Mononuclear cell (primary cell): ENCODE measurements at regions not wholly inside any gene's neighbourhood (a gene's known extent, or its start where the extent isn't known, plus 50 kb on each side); places are given as distances from the start of the nearest gene placed in this dataset.

Source experiments
- H3K27me3 ChIP-seq: 2 replicates; pipeline ENCODE4 v1.6.0; 2011; ENCODE audit warnings: low read length, control low read depth; ENCODE audit not compliant: insufficient read depth
- H3K4me1 ChIP-seq: 2 replicates; pipeline ENCODE4 v1.5.1; 2011; ENCODE audit warnings: mild to moderate bottlenecking, low read length, control low read depth; ENCODE audit not compliant: insufficient read depth
- H3K4me3 ChIP-seq: 2 replicates; pipeline ENCODE4 v1.5.1; 2011; ENCODE audit warnings: mild to moderate bottlenecking, low read length, moderate library complexity
- H3K9me3 ChIP-seq: 2 replicates; pipeline ENCODE4 v1.5.1; 2011; ENCODE audit warnings: low read depth, mild to moderate bottlenecking, control low read depth, low read length

GRCh38 chr1:84090447-84091245, 53.4 kb upstream of the PRKACB start:
- Histone ChIP-seq H3K9me3 (no peaks in the 10 kb centered on the region), H3K4me3 (peak overlapping the region; percentile 22), H3K27me3 (no peaks in the 10 kb centered on the region), H3K4me1 (peaks cover 7% of the 10 kb centered on the region)

GRCh38 chr1:84089867-84090266, 54.2 kb upstream of the PRKACB start:
- no peaks in the 10 kb centered on the region for H3K27me3 ChIP-seq
- H3K9me3 ChIP-seq = no peaks in the 10 kb centered on the region
- no peak overlapping the region for H3K4me3 ChIP-seq
- H3K4me1 ChIP-seq = peaks cover 7% of the 10 kb centered on the region

- Histone ChIP-seq H3K4me3 (no peak overlapping the region), H3K9me3 (no peaks in the 10 kb centered on the region), H3K27me3 (no peaks in the 10 kb centered on the region), H3K4me1 (peaks cover 7% of the 10 kb centered on the region)
These were observed 54.6 kb upstream of the PRKACB start for GRCh38 chr1:84089465-84089864.

- Histone ChIP-seq H3K4me3 (no peak overlapping the region), H3K4me1 (peaks cover 7% of the 10 kb centered on the region), H3K9me3 (no peaks in the 10 kb centered on the region), H3K27me3 (no peaks in the 10 kb centered on the region)
These were observed 57.5 kb upstream of the PRKACB start for GRCh38 chr1:84086616-84087015.

- H3K4me3 ChIP-seq = no peak overlapping the region
- no peaks in the 10 kb centered on the region for H3K27me3 ChIP-seq
- peaks cover 4% of the 10 kb centered on the region for H3K4me1 ChIP-seq
- no peaks in the 10 kb centered on the region for H3K9me3 ChIP-seq
These were observed 57.9 kb upstream of the PRKACB start for GRCh38 chr1:84086189-84086588.

GRCh38 chr1:84083307-84083706, 60.8 kb upstream of the PRKACB start:
- peaks cover 7% of the 10 kb centered on the region for H3K4me1 ChIP-seq
- H3K27me3 ChIP-seq = no peaks in the 10 kb centered on the region
- no peak overlapping the region for H3K4me3 ChIP-seq
- no peaks in the 10 kb centered on the region for H3K9me3 ChIP-seq

GRCh38 chr1:84078842-84079202, 65.2 kb upstream of the PRKACB start:
- no peaks in the 10 kb centered on the region for H3K9me3 ChIP-seq
- H3K4me3 ChIP-seq = peak overlapping the region; percentile 55
- peaks cover 10% of the 10 kb centered on the region for H3K4me1 ChIP-seq
- H3K27me3 ChIP-seq = no peaks in the 10 kb centered on the region

- peaks cover 10% of the 10 kb centered on the region for H3K4me1 ChIP-seq
- no peaks in the 10 kb centered on the region for H3K9me3 ChIP-seq
- peak overlapping the region; percentile 55 for H3K4me3 ChIP-seq
- no peaks in the 10 kb centered on the region for H3K27me3 ChIP-seq
These were observed 65.8 kb upstream of the PRKACB start for GRCh38 chr1:84078108-84078841.

GRCh38 chr1:84077476-84078107, 66.5 kb upstream of the PRKACB start:
- H3K4me1 ChIP-seq = peaks cover 10% of the 10 kb centered on the region
- no peaks in the 10 kb centered on the region for H3K9me3 ChIP-seq
- H3K4me3 ChIP-seq = peak overlapping the region; percentile 55
- no peaks in the 10 kb centered on the region for H3K27me3 ChIP-seq

GRCh38 chr1:84073266-84073665, 70.8 kb upstream of the PRKACB start:
- Histone ChIP-seq H3K4me3 (no peak overlapping the region), H3K4me1 (peaks cover 4% of the 10 kb centered on the region), H3K27me3 (peaks cover 6% of the 10 kb centered on the region), H3K9me3 (peaks cover 15% of the 10 kb centered on the region)

- Histone ChIP-seq H3K4me3 (no peak overlapping the region), H3K4me1 (no peaks in the 10 kb centered on the region), H3K9me3 (peaks cover 15% of the 10 kb centered on the region), H3K27me3 (peaks cover 14% of the 10 kb centered on the region)
These were observed 70.4 kb upstream of the TTLL7 start for GRCh38 chr1:84069236-84069845.

- Histone ChIP-seq H3K4me3 (no peak overlapping the region), H3K27me3 (peaks cover 10% of the 10 kb centered on the region), H3K4me1 (no peaks in the 10 kb centered on the region), H3K9me3 (no peaks in the 10 kb centered on the region)
These were observed 63.6 kb upstream of the TTLL7 start for GRCh38 chr1:84062496-84062895.

- Histone ChIP-seq H3K27me3 (peaks cover 10% of the 10 kb centered on the region), H3K4me3 (no peak overlapping the region), H3K4me1 (no peaks in the 10 kb centered on the region), H3K9me3 (no peaks in the 10 kb centered on the region)
These were observed 62.4 kb upstream of the TTLL7 start for GRCh38 chr1:84061336-84061735.

- peaks cover 8% of the 10 kb centered on the region for H3K27me3 ChIP-seq
- no peaks in the 10 kb centered on the region for H3K4me1 ChIP-seq
- no peak overlapping the region for H3K4me3 ChIP-seq
- no peaks in the 10 kb centered on the region for H3K9me3 ChIP-seq
These were observed 61.8 kb upstream of the TTLL7 start for GRCh38 chr1:84060781-84061180.

- no peak overlapping the region for H3K4me3 ChIP-seq
- H3K4me1 ChIP-seq = no peaks in the 10 kb centered on the region
- H3K27me3 ChIP-seq = no peaks in the 10 kb centered on the region
- H3K9me3 ChIP-seq = no peaks in the 10 kb centered on the region
These were observed 49.9 kb upstream of the TTLL7 start for GRCh38 chr1:84048820-84049219.
